Erythroblast (primary cell): ENCODE measurements at regions not wholly inside any gene's neighbourhood (a gene's known extent, or its start where the extent isn't known, plus 50 kb on each side); places are given as distances from the start of the nearest gene placed in this dataset.

Experiments
- GATA1 ChIP-seq: IDR thresholded peaks from 2 replicates; pipeline ENCODE4 v1.6.1; 2011; ENCODE audit warnings: low read depth, mild to moderate bottlenecking, control low read depth, low read length, moderate library complexity
- POLR2A ChIP-seq: IDR thresholded peaks from 2 replicates; pipeline ENCODE4 v1.6.1; 2011; ENCODE audit warnings: mild to moderate bottlenecking, low read length

- no peak for TF ChIP-seq POLR2A
- no peak for TF ChIP-seq GATA1
These were observed 97.2 kb downstream of the SREK1 start for GRCh38 chr5:66241136-66241825.
